Stomach (tissue), 8 donors: ENCODE measurements at regions not wholly inside any gene's neighbourhood (a gene's known extent, or its start where the extent isn't known, plus 50 kb on each side); places are given as distances from the start of the nearest gene placed in this dataset.

Source experiments
- DNase-seq, 2 donors: peaks; one replicate each; pipeline versions ENCODE4 v3.0.0 to v3.0.0-alpha.2; 2013 to 2019
- H3K27ac ChIP-seq, 5 donors: fragments of 200-600 bp in 4 of 5; sonication (generic) in 4 of 5; one replicate each; pipeline ENCODE4 v1.5.1; 2013 to 2019; ENCODE audit warnings: mild to moderate bottlenecking in 1 of 5, moderate library complexity in 1 of 5
- H3K27me3 ChIP-seq, 3 donors: fragments of 200-600 bp; sonication (generic); one replicate each; pipeline ENCODE4 v1.5.1; 2017 to 2019; ENCODE audit warnings: mixed run types in 1 of 3
- H3K36me3 ChIP-seq, 4 donors: fragments of 200-600 bp; sonication (generic); 1 replicate in 3 of 4; 2 replicates in 1 of 4; pipeline ENCODE4 v1.5.1; 2016 to 2019
- H3K4me1 ChIP-seq, 4 donors: fragments of 200-600 bp; sonication (generic); one replicate each; pipeline ENCODE4 v1.5.1; 2016 to 2019
- H3K4me3 ChIP-seq, 4 donors: fragments of 200-600 bp; sonication (generic) in 3 of 4; one replicate each; pipeline ENCODE4 v1.5.1; 2016 to 2019; ENCODE audit warnings: mild to moderate bottlenecking in 1 of 4
- H3K9me3 ChIP-seq, 4 donors: fragments of 200-600 bp; sonication (generic); one replicate each; pipeline ENCODE4 v1.5.1; 2016 to 2019
- CTCF ChIP-seq, 7 experiments: fragments of 450-650 bp in 4 of 7; fragments of 200-600 bp in 3 of 7; sonication (generic) in 3 of 7; IDR thresholded peaks; one replicate each; pipeline ENCODE4 v1.5.1; 2016 to 2019; ENCODE audit warnings: antibody characterized with exemption in 7 of 7, control low read depth in 2 of 7, mild to moderate bottlenecking in 1 of 7
- EP300 ChIP-seq: sonication (generic); formaldehyde crosslinking; IDR thresholded peaks from one replicate; pipeline ENCODE4 v1.6.1; 2017; ENCODE audit warnings: antibody characterized with exemption
- POLR2A ChIP-seq, 4 donors: fragments of 450-650 bp; IDR thresholded peaks; one replicate each; pipeline ENCODE4 v1.6.1; 2016; ENCODE audit warnings: antibody characterized with exemption in 4 of 4, control low read depth in 2 of 4, mild to moderate bottlenecking in 1 of 4, moderate library complexity in 1 of 4
- POLR2AphosphoS5 ChIP-seq, 3 donors: sonication (generic); formaldehyde crosslinking; IDR thresholded peaks; one replicate each; pipeline ENCODE4 v1.6.1; 2016; ENCODE audit warnings: antibody characterized with exemption in 3 of 3
- WGBS, 5 donors: extraction: QIAGEN DNeasy Blood & Tissue Kit in 3 of 5; methylation state at CpG; one replicate each; pipeline versions ENCODE4 v1.1.5 to v1.1.7; 2013 to 2018; 5-methylcytosine and 5-hydroxymethylcytosine counted together
- intact Hi-C: fragments of 100-400 bp; cut with DNase I; formaldehyde crosslinking; loops from one replicate; pipeline ENCODE4 v1.15.1; 2023; ENCODE audit warnings: low total_unique reads
- donor health status: healthy with polysubstance abuse.
- donor health status: Bipolar disorder and iron deficiency.
- donor health status: healthy.

DNA sequence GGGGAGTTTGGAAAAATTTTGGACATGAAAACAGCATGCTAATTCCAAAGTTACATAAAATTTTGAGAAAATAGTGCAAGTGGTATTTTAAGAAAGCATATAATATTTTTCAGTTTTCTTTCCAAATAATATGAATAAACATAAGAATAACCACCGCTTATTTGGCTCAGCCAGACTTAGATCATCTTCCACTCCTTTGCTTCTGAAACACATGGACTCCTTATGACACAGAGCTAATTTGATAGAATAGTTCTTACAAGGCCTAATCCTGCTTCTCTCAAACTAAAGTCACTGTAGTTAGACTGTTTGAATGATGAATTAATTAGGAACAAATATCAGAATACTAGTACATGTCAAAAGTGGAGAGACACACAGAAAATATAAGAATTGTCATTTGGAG is 165.5 kb downstream of the POSTN start:
- intact Hi-C loops = no loop called here
- TF ChIP-seq POLR2AphosphoS5 (IDR thresholded peaks at IDR 0.05) (no peak), EP300 (no peak), CTCF (IDR thresholded peaks at IDR 0.05) (no peak), POLR2A (IDR thresholded peaks at IDR 0.05) (no peak)
- no peaks in the 10 kb centered on the region for H3K36me3 ChIP-seq
- H3K4me3 ChIP-seq = no peak overlapping the region
- WGBS, 5 donors = 73 to 96% (median 87%) methylated on average over 1 of the region's 1 CpG
- H3K9me3 ChIP-seq = no peaks in the 10 kb centered on the region
- no peak for DNase-seq
- no peaks in the 10 kb centered on the region for H3K27me3 ChIP-seq
- H3K27ac ChIP-seq = no peak overlapping the region
- no peaks in the 10 kb centered on the region for H3K4me1 ChIP-seq

DNA sequence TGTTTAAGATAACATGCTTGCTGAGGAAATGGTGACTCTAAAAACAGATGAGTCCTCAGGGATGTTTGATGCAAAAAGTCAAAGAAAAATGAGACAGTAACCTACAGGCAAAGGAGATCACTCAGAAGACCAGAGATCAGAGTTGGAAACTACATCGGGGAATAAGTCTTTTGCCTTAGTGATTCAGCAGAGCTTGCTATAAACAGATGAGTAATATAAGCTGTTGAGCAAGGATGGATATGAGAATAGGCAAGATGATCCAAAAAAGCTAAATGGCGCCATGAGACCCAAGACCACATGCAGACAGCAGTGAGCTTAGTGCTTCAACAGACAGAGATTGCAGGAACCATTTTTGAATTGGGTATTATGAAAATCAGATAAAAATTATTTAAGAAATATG is 168.6 kb downstream of the POSTN start:
- Histone ChIP-seq H3K27ac (no peak overlapping the region), H3K36me3 (no peaks in the 10 kb centered on the region), H3K4me3 (no peak overlapping the region), H3K9me3 (no peaks in the 10 kb centered on the region), H3K4me1 (no peaks in the 10 kb centered on the region), H3K27me3 (no peaks in the 10 kb centered on the region)
- TF ChIP-seq POLR2AphosphoS5 (IDR thresholded peaks at IDR 0.05) (peak in 1 of 3 donors; percentile 9), EP300 (no peak)
- DNase-seq = no peak
- intact Hi-C loops = no loop called here
- WGBS, 5 donors = 73 to 80% (median 77%) methylated on average over 2 of the region's 2 CpGs

- DNase-seq = no peak
- no peak overlapping the region for H3K27ac ChIP-seq
- TF ChIP-seq POLR2AphosphoS5 (IDR thresholded peaks at IDR 0.05) (no peak), CTCF (IDR thresholded peaks at IDR 0.05) (no peak), EP300 (no peak), POLR2A (IDR thresholded peaks at IDR 0.05) (no peak)
- H3K36me3 ChIP-seq = no peaks in the 10 kb centered on the region
- H3K4me1 ChIP-seq = no peaks in the 10 kb centered on the region
- H3K27me3 ChIP-seq = no peaks in the 10 kb centered on the region
- no peak overlapping the region for H3K4me3 ChIP-seq
- no peaks in the 10 kb centered on the region for H3K9me3 ChIP-seq
- intact Hi-C loops = no loop called here
- 28 to 46% (median 33%) methylated on average over 3 of the region's 3 CpGs for WGBS, 5 donors
These were observed 170.6 kb downstream of the POSTN start for GRCh38 chr13:37427843-37428494.

DNA sequence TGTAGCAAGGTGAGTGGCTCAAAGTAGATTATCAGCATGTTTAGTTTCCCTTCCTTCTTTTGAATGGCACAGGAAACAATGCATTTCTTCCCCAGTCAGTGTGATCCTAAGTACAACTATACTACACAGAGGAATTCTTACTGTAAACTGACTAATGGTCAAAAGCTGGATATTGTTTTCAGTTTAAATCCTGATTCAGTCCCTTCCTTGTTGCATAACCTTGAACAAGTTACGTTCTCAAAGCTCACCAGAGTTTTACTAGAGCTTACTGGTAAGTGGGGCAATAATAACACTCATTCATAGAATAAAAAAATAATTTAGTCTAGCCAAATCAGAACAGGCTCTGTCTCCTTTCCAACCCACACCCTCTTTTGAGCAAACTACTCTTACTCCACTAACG is 180.1 kb downstream of the POSTN start:
- no peak overlapping the region for H3K4me3 ChIP-seq
- 45 to 62% (median 54%) methylated on average over 2 of the region's 2 CpGs for WGBS, 5 donors
- no peaks in the 10 kb centered on the region for H3K36me3 ChIP-seq
- TF ChIP-seq POLR2A (IDR thresholded peaks at IDR 0.05) = no peak
- no peak for TF ChIP-seq CTCF (IDR thresholded peaks at IDR 0.05)
- no peak for TF ChIP-seq POLR2AphosphoS5 (IDR thresholded peaks at IDR 0.05)
- TF ChIP-seq EP300 = no peak
- H3K4me1 ChIP-seq = no peaks in the 10 kb centered on the region
- DNase-seq = no peak
- no peaks in the 10 kb centered on the region for H3K27me3 ChIP-seq
- no peak overlapping the region for H3K27ac ChIP-seq
- intact Hi-C loops = no loop called here
- H3K9me3 ChIP-seq = no peaks in the 10 kb centered on the region

DNA sequence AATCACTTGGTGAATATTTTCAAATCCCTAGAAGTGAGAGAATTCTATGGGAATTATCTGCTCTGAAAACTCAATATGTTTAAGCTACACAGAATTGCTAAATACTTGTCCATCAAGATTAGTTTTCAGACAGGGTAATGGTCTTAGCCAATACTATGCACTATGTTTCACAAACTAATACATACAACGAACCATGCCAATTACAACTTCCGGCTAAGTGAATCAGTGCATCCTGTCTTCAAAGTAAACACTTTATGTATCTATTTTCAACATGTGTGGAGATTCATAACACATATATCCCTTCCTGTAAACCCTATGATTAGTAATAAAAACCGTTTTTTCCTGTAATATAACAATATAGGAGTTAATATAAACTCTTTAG is 181.5 kb downstream of the POSTN start:
- Histone ChIP-seq H3K27ac (no peak overlapping the region), H3K4me1 (no peaks in the 10 kb centered on the region), H3K27me3 (no peaks in the 10 kb centered on the region), H3K36me3 (no peaks in the 10 kb centered on the region), H3K9me3 (no peaks in the 10 kb centered on the region), H3K4me3 (no peak overlapping the region)
- TF ChIP-seq EP300 (no peak), CTCF (IDR thresholded peaks at IDR 0.05) (no peak)
- peak in 1 of 2 donors; percentile 24 for DNase-seq
- WGBS, 5 donors = 47 to 54% (median 50%) methylated on average over 3 of the region's 3 CpGs
- intact Hi-C loops = no loop called here
